Stimulated activated naive CD4-positive, alpha-beta T cell treated with Interleukin-2 at 50 U/mL for 16 hours (primary cell): ENCODE measurements at regions not wholly inside any gene's neighbourhood (a gene's known extent, or its start where the extent isn't known, plus 50 kb on each side); places are given as distances from the start of the nearest gene placed in this dataset.
"Not testable (repeated sequence)": the region's sequence is repeated elsewhere in the genome, so short reads cannot be mapped to it uniquely, and the experiment has no call there.

Source experiments
- DNase-seq: peaks from one replicate; lab custom pipeline; 2025; lab: John Stamatoyannopoulos, UW

DNA sequence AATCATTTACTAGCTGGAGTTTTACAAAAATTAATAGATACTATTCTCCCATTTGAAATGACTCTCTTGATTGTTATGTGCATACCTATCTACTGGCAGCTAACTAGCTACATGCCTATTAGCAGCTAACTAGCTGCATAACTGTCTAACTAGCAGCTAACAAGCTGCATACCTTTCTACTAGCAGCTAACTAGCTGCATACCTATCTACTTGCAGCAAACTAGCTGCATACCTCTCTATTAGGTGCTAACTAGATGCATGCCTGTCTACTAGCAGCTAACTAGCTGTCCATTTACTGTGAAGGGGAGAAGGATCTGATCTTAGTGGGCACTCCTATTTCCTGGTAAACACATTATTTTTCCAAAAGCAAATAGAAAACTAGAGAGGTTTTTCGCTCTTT, 439.4 kb upstream of the PFKP start:
- no peak for DNase-seq

DNA sequence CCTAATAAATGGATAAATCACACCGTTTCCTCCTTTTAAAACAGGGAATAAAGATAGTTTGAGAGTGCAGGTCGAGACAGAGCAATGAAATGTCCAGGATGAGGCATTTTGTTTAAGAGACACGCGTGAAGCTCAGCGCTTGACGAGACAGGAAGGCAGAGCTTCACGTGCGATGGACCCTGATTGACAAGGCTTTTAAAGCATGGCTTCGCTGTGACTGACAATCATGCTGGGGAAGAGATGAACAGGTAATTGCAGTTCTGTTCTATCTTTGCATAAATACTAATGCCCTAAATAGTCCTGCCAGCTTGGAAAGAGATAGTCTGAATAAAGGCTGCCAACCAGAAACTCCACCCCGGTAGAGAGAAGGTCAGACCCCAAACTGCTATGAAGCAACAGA, 442.3 kb upstream of the PFKP start:
- no peak for DNase-seq

DNA sequence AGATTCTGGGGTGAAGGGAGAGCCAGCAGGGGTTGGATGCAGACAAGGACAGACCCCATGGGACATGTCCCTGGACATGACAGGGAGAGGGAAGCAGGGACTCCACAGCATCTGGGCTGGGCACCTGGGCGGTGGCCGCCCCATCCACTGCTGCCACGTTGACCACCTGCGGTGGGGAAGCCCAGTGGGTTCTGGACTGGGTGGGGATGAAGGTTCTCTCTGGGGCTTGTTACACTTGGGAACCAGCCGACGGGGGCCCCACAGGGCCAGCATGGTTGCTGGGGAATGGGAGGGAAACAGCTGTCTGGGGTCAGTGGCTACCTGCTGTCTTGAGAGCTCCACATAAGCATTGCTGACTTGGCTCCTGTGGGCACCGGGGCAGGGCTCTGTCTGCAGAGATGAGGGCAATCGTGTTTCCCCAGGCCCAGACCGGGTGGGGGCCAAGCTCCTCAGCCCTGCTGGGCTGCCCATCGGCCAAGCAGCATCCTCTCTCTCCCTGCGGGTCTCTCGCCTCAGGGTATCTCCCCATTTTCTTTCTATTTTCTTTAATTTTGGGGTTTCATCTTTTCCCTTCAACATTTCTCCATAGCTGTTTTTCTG, 443.6 kb upstream of the PFKP start:
- no peak for DNase-seq

DNA sequence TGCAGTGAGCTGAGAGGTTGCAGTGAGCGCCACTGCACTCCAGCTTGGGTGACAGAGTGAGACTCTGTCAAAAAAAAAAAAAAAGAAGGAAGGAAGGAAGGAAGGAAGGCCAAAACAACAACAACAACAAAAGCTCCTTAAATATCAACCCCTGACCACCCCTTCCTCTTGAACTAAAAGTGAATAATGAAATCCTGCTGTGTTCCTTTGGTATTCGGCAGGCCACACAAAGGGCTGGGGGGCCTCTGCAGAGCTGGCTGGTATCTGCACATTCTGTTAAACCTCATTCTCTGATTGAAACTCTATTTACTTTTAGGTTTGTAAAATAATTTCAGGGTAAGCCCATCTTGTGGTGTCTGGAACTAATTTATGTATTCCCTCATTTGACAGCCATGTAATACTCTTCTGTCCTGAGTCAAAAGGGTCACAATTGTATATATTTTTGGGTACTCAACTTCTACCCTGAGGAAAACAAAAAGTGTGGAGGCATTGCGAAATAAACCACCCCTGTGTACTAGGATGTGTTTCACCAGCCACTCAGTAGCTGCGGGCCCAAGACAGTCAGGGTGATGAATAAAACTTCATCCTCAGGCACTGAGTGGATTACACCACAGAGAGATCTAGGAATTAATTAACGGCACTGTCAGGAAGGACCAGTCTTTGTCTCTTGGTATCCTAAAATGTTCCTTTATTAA, 446.4 kb upstream of the PFKP start:
- no peak for DNase-seq

DNA sequence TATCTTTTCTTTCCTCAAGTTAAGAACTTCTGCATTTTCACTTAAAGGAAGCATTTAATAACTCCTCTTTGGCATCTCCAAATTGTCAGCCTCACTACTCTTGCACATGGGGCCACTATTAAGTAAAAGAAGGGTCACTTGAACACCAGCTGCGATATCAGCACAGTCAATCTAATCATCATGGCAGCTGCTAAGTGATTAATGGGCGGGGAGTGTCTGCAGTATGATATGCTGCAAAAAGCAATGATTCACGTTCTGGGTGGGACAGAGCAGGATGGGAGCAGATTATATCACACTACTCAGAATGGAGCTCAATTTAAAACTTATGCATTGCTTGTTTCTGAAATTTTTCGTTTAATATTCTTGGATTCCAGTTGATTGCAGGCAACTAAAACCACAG, 447.4 kb upstream of the PFKP start:
- DNase-seq: no peak

DNA sequence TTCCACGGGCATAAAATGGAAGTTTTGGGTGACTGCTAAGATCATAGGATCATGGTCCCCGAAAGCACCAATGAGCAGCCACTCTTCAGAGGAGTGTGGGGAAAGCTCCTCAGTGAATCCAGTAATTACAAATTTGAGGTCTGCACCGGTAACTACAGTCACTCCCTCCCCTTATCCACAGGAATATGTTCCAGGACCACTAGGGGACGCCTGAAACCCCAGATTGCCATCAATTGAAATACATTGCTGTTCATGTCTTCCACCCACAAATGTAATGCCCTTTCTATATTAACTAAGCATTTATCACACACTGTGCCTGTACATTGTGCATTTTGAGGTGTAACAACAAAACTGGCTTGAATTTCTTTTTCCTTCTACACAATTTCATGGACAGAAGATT, 447.9 kb upstream of the PFKP start:
- DNase-seq: no peak

DNA sequence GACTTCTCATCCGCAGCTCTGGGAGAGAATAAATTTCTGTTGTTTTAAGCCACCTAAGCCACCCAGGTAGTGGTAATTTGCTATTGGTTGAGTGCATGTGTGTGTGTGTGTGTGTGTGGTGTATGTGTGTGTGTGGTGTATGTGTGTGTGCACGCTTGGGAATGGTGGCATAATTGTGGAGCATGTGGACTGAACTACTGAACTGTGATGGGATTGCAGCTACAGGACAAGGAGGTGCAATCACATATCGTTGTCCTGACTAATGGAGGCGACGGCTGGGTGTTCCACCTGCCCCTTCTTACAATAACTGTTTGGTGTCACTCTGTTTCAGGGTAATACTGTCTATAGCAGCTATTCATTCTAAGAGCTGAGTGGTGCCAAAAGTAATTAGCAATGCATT, 448.7 kb upstream of the PFKP start:
- DNase-seq: no peak

DNA sequence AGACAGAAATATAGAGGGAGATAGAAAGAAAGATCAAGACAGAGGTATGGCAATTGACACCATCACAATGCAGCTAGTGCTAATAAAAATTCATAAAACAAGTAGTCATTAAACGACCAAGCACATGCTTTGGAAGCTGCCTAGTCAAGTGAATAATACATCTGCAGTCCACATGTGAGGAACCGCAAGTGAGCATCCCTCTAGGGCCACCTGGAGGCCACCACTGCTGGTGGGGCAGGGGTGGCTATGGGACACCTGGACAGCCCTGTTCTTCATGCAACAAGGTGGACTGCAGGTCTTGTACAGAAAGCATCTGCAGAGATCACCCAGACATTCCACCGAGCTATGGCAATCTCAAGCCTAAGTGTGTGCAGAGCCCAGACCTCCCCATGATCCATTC, 451.1 kb upstream of the PFKP start:
- DNase-seq: no peak

DNA sequence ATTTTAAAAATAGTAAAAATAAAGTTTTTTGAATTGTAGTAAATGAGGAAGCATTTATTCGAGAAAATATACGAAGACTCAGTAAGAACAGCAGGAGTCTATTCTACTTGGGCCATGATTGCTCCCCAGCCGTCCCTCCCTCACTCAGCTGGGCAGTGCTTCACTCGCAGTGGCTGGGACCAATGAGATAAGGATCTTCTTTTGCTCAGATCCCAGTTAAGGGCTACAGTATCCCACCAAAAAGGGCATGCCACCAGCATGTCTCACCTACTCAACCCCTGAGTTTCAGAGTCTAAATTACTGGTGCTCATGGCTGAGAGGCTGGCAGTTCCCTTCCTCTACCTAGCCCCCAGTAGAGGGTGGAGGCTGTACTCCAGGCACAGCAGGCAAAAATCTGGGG, 455.7 kb upstream of the PFKP start:
- no peak for DNase-seq

DNA sequence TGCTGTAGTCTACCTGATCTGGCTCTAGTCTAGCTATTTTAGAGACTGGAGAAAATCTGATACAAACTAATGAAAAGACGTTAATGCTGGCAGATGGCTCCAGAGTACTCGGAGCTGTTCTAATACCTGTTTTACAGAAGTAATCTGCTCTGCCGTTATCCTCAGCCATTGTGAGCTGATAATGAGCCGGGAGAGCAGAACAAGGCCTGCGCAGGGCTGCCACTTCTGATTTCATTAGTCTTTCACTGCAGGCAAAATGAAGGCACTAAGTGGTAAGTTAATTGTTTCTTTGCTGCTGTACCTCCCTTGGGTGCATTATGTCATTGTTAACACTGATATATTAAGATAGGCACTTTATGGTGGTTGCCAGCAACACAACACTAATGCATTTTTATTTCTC, 456.4 kb upstream of the PFKP start:
- DNase-seq: no peak

DNA sequence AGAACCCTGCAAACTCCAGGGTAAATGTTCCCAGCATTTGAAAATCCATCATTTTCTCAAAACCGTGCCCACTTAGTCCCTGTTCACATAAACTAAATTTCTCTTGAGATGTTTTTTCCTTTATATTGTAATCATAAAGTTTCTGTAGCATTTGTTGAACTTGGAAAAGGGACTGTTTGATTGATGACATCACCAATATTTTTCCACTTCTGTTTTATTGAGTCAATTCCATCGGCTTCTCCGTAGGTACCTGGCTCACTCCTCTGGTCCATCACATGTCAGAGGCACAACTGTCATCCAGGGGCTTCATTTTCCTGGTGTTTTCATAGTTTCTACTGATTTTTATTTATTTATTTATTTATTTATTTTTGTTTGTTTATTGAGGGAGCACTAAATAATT, 462.5 kb upstream of the PFKP start:
- DNase-seq: no peak

DNA sequence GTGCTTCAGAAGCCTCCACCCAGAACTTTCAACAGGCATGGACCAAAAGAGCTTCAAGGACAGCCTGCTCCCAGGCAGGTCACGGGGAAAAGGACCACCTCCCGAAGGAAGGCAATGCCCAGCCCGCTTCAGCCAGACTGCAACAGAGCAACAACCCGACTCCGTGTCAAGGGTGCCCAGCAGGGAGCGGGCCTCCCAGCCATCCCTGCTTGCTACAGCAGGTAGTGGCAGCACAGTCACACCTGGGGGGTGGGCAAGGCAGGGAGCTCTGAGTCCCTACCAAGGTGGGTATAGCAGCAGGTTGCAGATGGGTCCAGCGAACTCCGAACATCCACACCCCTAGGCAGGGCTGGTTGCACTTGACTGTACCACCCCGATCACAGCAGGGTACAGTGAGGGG, 467.8 kb upstream of the PFKP start:
- DNase-seq: no peak

DNA sequence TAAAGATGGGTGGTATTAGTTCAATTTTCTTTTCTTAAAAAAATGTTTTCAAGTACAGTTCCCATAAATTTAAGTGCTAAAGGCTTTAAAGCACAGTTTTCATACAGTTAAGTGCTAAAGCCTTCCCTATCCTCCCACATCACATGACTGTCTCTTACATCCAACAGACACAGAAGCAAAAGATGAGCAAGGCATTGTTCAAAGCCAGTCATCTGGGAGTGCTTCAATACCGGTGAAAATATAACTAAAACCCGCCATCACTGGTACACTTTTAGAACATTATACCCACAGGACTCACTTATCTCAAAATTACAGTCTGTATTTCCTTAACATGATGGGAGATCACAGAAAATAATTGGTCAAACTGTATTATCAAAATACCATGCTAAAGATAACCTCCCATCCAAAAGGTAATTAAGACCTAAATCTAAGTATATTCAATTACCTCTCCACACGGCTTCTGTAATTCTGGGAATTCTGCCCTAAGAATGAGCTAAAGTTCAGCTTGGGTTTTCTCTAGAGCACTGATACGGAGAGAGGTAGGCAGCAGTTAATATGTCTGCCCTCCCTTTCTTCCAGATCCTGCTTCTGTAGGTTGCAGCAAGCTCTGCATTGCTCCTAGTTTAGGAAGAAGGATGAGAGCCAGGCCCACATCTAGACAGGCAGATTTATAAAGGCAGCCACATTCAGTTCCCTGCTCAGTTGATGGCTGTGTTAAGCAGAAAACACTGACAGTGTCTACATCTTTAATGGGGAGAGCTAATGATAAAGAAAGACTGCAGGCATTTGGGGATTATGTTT, 474.8 kb upstream of the PFKP start:
- DNase-seq: no peak

DNA sequence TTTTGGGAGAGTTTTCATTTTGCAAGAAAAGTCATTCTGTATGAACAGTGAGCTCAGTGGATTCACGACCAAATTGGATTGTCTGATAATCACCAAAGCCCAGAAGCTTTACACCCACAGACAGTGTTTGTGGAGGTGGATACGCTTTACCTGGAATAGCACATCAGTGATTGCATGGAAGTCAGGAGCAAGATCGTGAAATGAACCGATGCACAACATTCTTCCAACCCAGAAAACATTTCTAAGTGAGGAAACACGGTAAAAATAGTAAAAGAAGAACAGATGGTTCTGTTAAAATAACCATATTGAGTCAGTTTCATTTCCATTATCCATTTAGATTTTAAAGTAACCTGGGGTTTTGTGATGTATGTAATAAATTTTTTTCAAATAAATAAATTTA, 478.2 kb upstream of the PFKP start:
- no peak for DNase-seq

DNA sequence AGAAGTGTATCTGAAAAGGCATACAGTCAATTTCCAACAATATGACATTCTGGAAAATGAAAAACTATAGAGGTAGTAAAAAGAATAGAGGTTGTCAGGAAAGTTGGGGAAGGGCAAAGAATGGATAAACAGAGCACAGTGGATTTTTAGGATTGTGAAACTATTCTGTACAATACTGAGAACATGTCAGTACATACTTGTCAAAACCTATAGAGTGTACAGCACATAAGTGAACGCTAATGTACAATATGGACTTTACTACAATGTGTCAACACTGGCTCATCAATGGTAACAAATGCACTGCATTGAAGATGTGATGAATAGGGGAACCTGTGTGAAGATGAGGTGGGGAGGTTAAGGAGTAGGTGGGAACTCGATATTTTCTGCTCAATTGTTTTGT, 483.0 kb upstream of the PFKP start:
- no peak for DNase-seq

DNA sequence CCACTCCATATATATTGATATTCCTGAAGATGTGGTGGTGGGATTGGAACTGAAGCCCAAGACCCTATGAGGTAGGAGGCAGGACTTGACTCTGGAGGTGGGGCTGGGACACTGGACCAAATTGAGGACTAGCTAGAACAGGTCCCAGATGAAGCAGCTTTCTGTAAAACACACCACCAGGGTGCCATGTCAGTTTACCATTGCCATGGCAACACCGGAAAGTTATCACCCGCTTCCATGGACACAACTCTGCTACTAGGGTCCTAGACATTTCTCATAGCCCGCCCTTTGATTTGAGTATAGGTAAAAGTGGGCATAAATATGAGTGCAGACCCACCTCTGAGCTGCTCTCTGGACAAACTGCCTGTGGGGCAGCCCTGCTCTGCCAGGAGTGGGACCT, 490.5 kb upstream of the PFKP start:
- DNase-seq: no peak

DNA sequence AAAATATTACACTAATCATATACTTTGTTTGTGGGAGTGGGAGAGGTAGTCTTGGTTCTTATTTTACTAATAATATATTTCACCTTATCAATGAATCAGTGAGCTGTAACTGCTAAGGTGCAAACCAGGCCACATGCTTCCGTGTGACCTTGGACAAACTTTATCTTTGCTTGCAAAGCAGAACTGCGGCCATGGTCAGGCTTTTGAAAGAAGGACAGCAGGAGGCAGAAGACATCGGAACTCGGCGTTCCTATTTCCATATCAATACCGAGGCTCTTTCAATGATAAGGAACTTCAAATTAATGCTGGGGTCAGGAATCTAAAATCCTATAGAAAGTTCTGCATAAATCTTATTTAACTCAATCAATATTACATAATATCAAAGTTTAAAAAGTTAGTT, 491.9 kb upstream of the PFKP start:
- no peak for DNase-seq

DNA sequence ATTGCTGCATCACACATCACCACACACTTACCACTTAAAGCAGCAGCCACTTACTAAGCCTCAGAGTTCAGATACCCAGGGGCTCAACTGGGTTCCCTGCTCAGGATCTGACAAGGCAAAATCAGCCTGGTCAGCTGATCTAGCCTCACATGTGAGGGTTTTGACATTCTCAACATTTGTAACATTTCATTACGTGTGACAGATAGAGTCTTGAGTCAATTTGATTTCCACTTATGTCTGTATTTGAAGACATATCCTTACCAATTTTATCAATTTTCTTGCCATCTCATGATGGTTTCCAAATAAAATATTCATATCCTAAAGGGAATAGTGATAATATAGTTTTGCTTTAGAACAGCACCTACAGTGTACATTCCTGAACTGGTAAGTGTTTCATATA, 494.7 kb upstream of the PFKP start:
- DNase-seq: no peak

DNA sequence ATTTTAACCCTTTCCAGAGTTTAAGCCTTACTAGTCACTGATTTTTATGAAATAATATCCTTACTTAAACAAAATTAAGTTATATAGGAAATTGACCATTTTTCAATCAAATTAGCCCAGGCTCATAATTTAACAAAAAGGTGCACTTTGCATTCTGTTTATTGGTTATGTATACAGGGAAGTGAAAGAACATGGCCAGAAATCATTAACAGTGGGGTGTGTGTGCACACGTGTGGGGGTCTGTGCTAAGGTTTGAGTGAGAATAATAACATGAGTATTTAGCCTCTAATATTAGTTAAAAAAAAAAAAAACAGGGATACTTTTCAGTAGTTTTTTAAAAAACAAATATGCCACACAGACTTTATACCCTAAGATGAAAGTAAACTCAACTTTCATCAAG, 510.5 kb upstream of the PFKP start:
- DNase-seq: no peak

DNA sequence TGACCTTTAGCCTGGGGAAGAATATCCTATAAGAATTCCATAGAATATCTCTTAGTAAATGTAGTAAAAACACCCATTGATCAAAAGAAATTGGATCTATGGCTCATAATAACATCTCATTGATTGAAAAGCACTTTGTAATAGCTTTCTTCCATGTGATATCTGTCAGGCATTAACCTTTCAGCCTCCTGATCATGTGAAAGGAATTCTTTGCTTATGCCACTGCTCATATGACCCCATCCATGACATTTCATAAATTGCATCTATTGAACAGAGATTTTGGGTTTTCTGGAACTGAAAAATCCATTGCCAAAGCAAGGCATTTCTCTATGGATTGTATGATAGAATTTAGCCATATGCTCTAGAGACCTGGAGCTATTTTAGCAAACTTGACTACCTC, 519.3 kb upstream of the PFKP start:
- DNase-seq: no peak

DNA sequence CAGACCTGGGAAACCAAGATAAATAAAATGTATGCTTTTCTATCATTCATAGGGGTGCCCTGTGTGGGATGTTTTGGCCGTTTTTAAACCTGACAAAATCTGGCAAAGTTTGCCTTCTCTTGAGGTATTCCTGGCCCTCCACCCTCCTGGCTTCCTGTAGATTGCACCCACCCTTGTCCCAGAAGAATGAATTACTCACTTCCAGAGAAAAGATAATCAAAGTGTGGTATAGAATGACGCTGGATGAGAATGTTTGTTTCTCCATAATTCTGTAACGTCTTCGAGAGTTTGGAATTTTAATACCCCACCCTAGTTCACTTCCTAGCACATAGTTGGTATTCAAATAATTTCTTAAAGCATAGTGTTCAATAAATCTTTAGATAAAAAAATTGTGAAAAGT, 519.7 kb upstream of the PFKP start:
- no peak for DNase-seq

DNA sequence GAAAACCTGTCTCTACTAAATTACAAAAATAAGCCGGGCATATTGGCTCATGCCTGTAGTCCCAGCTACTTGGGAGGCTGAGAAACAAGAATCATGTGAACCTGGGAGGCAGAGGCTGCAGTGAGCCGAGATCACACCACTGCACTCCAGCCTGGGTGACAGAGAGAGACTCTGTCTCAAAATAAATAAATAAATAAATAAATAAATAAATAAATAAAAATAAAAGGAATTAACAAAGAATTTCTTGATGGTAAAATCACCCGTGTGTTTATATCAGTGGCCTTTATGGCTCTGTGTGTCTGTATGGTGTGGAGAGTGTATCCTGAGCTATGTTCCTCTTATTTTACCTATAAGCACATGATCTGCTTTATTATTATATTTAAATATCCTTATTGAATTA, 520.5 kb upstream of the PFKP start:
- not testable (repeated sequence) for DNase-seq

DNA sequence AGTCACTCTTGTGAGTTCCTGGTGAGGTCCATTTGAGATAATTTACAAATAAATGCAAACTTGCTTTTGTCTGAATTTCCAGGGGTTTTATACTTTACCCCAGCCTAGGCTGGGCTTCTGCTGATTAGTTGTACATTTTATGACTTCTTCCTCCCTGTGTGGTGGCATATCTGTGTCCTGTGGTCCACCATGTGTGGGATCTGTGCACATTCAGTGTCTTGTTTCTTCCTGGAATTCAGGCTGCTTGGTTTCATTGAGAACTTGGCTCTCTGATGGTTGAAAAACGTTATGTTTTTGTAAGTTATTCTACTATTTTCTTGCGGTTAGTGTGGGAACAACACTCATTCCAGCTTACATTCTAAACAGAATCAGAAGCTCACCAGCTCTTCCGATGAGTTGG, 523.4 kb upstream of the PFKP start:
- no peak for DNase-seq
